ENCODE measurements at regions not wholly inside any gene's neighbourhood (a gene's known extent, or its start where the extent isn't known, plus 50 kb on each side); places are given as distances from the start of the nearest gene placed in this dataset.

- TF ChIP-seq RAD21 (IDR thresholded peaks at IDR 0.05; ENCODE audit: low read length) (no peak), RCOR1 (IDR thresholded peaks at IDR 0.05; ENCODE audit: insufficient replicate concordance, low read length) (no peak), MAZ (IDR thresholded peaks at IDR 0.05; ENCODE audit: borderline replicate concordance, low read depth, low read length) (no peak), CTCF (conservative IDR thresholded peaks at IDR 0.05; ENCODE audit: low read depth, low read length) (no peak), BHLHE40 (IDR thresholded peaks at IDR 0.05; ENCODE audit: low read depth, low read length) (no peak), FOS (IDR thresholded peaks at IDR 0.05; ENCODE audit: low read depth, low read length) (no peak), CHD1 (IDR thresholded peaks at IDR 0.05; ENCODE audit: low read depth, low read length) (no peak), CEBPB (IDR thresholded peaks at IDR 0.05; ENCODE audit: low read depth, low read length) (no peak), RFX5 (IDR thresholded peaks at IDR 0.05; ENCODE audit: low read depth, low read length) (no peak), NFE2L2 (IDR thresholded peaks at IDR 0.05; ENCODE audit: low read depth, low read length) (no peak), SMC3 (IDR thresholded peaks at IDR 0.05; ENCODE audit: low read depth, low read length) (no peak), MXI1 (IDR thresholded peaks at IDR 0.05; ENCODE audit: borderline replicate concordance, low read depth, low read length) (no peak), MAFK (IDR thresholded peaks at IDR 0.05; ENCODE audit: low read depth, low read length) (no peak)
- TF ChIP-seq, protein P1, sequence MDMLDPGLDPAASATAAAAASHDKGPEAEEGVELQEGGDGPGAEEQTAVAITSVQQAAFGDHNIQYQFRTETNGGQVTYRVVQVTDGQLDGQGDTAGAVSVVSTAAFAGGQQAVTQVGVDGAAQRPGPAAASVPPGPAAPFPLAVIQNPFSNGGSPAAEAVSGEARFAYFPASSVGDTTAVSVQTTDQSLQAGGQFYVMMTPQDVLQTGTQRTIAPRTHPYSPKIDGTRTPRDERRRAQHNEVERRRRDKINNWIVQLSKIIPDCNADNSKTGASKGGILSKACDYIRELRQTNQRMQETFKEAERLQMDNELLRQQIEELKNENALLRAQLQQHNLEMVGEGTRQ (IDR thresholded peaks at IDR 0.05; ENCODE audit: low read depth, low read length) = no peak
- Histone ChIP-seq H3K56ac (ENCODE audit: extremely low read depth, insufficient read depth, low read length) (no peak overlapping the region), H3K4me3 (ENCODE audit: insufficient read depth, low read depth, low read length) (no peak overlapping the region), H3K27ac (ENCODE audit: insufficient read depth, low read length) (no peak overlapping the region), H2BK5ac (ENCODE audit: low read depth, low read length, poor library complexity, severe bottlenecking) (no peak overlapping the region), H2BK20ac (ENCODE audit: low read depth, low read length) (no peak overlapping the region), H3K79me1 (ENCODE audit: low read depth in 1 of 2, low read length in 2 of 2) (no peaks in the 10 kb centered on the region), H3K4me1 (ENCODE audit: control insufficient read depth, insufficient read depth, low read length) (no peaks in the 10 kb centered on the region), H2BK15ac (ENCODE audit: low read depth, low read length) (no peak overlapping the region), H3K4me2 (ENCODE audit: low read depth, low read length) (no peak overlapping the region), H2AK5ac (ENCODE audit: low read depth, low read length) (no peak overlapping the region), H2AK9ac (replicated peaks; ENCODE audit: low read depth, low read length, poor library complexity) (no peak overlapping the region), H2BK120ac (ENCODE audit: low read depth, low read length) (no peak overlapping the region), H3K18ac (ENCODE audit: low read depth, low read length) (no peak overlapping the region), H2AFZ (replicated peaks; ENCODE audit: low read length, poor library complexity) (no peak overlapping the region), H3K4ac (ENCODE audit: low read depth, low read length) (no peak overlapping the region), H4K5ac (ENCODE audit: low read depth, low read length) (no peak overlapping the region), H3K9me3 (ENCODE audit: control insufficient read depth, insufficient read depth, low read length) (peaks cover 24% of the 10 kb centered on the region), H4K91ac (ENCODE audit: insufficient read depth, low read depth, low read length) (no peak overlapping the region), H3K9me1 (ENCODE audit: insufficient read depth, low read length) (no peaks in the 10 kb centered on the region), H3K27me3 (ENCODE audit: control insufficient read depth, insufficient read depth, low read length) (no peaks in the 10 kb centered on the region), H3K23ac (ENCODE audit: low read depth, low read length) (no peak overlapping the region), H4K8ac (ENCODE audit: low read depth in 2 of 2, low read length in 2 of 2) (no peak overlapping the region), H3K9ac (ENCODE audit: low read depth, low read length) (no peak overlapping the region), H3K14ac (replicated peaks; ENCODE audit: low read depth, low read length) (no peak overlapping the region), H4K20me1 (ENCODE audit: insufficient read depth, low read length) (no peaks in the 10 kb centered on the region), H3K36me3 (ENCODE audit: control insufficient read depth, insufficient read depth, low read length) (no peaks in the 10 kb centered on the region)
- in situ Hi-C loops (cut with MboI; ENCODE audit: low sequenced_read_pairs) = no loop called here
- no TSS peak for BruUV-seq (replicated peaks)
- ChIA-PET POLR2A (ENCODE audit: unreplicated experiment) (no interaction called here), CTCF (no interaction called here)
- intact Hi-C loops (cut with micrococcal nuclease) = no loop called here
- ATAC-seq (ENCODE audit: low read depth) (no peak), DNase-seq (no peak)
- dilution Hi-C loops (cut with HindIII; ENCODE audit: low sequenced_read_pairs, unreplicated experiment) = no loop called here
- no CpG with 5 or more reads among the region's 6 CpGs for WGBS, 2 experiments (ENCODE audit: extremely low coverage in 2 of 2, insufficient read length in 1 of 2)
Measured at GRCh38 chr2:22952656-22953225, 432.2 kb upstream of the KLHL29 start.

Data from IMR-90 (cell line).